GM20000 (cell line): ENCODE measurements at regions not wholly inside any gene's neighbourhood (a gene's known extent, or its start where the extent isn't known, plus 50 kb on each side); places are given as distances from the start of the nearest gene placed in this dataset.

ENCODE experiments used
- DNase-seq: peaks from one replicate; pipeline ENCODE4 v3.0.0; 2012; ENCODE audit warnings: low spot score
- CTCF ChIP-seq: IDR thresholded peaks from 2 replicates; pipeline ENCODE4 v1.5.1; 2012; ENCODE audit warnings: mild to moderate bottlenecking, control low read depth; ENCODE audit errors: extremely low read depth, missing control alignments

DNA sequence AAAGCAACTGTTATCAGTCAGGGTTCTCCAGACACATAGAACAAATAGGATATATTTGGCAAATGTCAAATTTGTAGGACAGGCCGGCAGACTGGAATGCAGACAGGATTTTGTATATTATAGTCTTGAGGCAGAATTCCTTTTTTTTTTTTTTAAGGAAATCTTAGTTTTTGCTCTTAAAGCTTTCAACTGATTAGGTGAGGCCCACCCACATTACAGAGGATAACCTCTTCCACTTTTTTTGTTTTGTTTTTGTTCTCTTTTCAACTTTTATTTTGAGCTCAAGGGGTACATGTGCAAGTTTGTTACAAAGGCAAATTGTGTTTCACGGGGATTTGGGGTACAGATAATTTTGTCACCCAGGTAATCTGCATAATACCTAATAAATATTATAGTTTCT, 350.2 kb upstream of the CHAC2 start:
- no peak for TF ChIP-seq CTCF
- DNase-seq, result no peak

GRCh38 chr2:53407363-53408080, 360.1 kb upstream of the CHAC2 start:
- DNase-seq, result no peak
- no peak for TF ChIP-seq CTCF

DNA sequence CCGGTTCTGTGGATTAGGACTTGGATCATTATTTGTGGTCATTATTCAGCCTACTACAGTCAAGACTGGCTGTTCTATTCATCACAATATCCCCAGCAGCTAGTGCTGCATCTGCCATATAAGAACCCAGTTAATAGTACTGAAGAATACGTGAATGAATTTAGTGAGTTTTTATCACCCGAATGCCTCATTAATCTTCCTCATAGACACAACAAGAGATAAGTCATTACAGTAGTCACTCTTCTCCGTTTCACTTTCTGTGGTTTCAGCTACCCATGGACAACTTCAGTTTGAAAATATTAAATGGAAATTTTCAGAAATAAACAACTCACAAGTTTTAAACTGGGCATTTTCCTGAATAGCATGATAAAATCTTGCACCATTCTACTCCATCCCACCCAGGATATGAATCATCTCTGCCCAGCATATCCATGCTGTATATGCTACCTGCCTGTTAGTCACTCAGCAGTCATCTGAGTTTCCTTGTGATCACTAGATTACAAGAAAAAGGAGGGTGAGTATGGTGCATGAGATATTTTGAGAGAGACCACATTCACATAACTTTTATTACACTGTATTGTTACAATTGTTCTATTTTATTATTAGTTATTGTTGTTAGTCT, 363.7 kb upstream of the CHAC2 start:
- no peak for TF ChIP-seq CTCF
- DNase-seq, result no peak

DNA sequence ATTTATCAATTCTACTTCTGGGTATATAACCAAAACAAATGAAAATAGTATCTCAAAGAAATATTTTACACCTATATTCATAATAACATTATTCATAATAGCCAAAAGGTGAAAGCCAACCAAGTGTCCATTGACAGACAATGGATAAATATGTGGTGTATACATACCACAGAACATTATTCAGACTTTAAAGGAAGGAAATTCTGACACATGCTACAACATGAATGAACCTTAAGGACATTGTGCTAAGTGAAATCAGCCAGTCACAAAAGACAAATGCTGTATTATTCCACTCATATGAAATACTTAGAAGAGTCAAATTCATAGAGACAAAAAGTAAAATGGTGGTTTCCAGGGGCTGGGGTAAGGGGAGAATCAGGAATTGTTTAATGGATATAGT, 370.5 kb upstream of the CHAC2 start:
- no peak for TF ChIP-seq CTCF
- DNase-seq, result no peak

DNA sequence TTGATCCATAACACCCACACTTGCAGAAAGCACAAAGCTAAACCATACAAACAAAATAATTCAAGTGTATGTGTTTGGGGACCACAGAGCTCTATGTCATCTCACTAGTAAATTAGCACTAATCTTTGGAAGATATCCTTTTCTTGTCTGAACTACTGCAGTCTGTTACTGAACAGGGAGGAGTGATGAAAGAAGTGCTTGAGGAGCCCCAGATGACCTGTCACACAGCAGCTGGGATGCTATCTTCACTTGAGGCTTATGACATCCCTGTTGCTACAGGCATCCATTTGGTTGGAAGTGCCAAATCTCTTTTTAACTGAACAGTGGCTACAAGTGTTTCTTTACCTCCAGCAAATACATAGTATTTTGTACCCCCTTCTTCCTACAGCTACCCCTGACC, 386.3 kb upstream of the CHAC2 start:
- DNase-seq, result no peak
- TF ChIP-seq CTCF, result no peak

DNA sequence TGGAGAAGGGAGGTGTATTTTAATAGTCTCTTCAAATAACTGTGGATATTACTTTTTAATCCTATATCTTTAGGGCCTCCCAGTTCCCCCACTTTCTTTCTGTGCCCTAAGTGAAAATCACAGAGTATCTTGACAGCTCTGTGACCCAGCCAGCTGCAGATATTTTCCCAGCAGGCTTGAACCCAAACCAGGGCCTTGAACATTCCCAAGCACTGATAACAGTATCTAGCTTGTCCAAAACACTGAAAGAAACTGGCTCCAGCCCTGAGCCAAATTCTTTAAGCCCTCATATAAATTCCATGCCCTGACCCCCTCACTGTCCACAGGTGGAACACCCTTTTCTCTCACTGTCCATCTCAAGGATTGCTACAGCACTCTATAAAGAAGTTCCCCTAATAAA, 388.1 kb upstream of the CHAC2 start:
- TF ChIP-seq CTCF, result no peak
- DNase-seq, result no peak

DNA sequence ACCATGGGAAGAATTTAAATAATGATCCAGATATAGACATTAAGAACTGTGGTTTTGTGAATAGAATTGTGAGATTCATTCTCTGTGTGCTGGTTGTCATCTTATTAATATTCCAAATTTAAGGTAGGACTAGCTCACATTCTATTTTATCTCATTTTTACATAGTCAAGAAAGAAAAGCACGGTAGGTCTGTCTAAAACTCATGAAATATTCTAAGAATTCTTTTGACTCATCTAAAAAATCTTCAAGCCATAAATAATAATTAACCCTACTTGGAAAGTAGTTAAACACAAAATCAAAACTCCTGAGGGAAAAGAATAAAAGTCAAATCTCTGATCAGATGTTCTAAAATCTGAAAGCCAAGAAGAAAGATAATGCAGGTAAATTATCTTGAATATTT, 388.8 kb upstream of the CHAC2 start:
- no peak for DNase-seq
- no peak for TF ChIP-seq CTCF
